IPS-18c (cell line): ENCODE measurements at regions not wholly inside any gene's neighbourhood (a gene's known extent, or its start where the extent isn't known, plus 50 kb on each side); places are given as distances from the start of the nearest gene placed in this dataset.
"Not testable (repeated sequence)": the region's sequence is repeated elsewhere in the genome, so short reads cannot be mapped to it uniquely, and the experiment has no call there.

Source experiments
- H3K4me3 ChIP-seq: 2 replicates; pipeline ENCODE4 v1.7.0; 2013; ENCODE audit warnings: low read depth, mild to moderate bottlenecking, low read length, moderate library complexity; ENCODE audit not compliant: insufficient read depth
- H3K9me3 ChIP-seq: one replicate; pipeline ENCODE4 v1.6.1; 2013; ENCODE audit warnings: mild to moderate bottlenecking, low read length, moderate library complexity; ENCODE audit not compliant: control insufficient read depth, insufficient read depth

- no peaks in the 10 kb centered on the region for H3K9me3 ChIP-seq
These were observed 1176.0 kb upstream of the ALCAM start for GRCh38 chr3:104190681-104191080.

GRCh38 chr3:104198131-104198530 is 1168.6 kb upstream of the ALCAM start:
- no peaks in the 10 kb centered on the region for H3K9me3 ChIP-seq
- no peak overlapping the region for H3K4me3 ChIP-seq

More at GRCh38 chr3:104190681-104191080, 1176.0 kb upstream of the ALCAM start:
- no peak overlapping the region for H3K4me3 ChIP-seq

GRCh38 chr3:104206925-104207324 is 1159.8 kb upstream of the ALCAM start:
- H3K9me3 ChIP-seq, result no peaks in the 10 kb centered on the region
- H3K4me3 ChIP-seq, result no peak overlapping the region

GRCh38 chr3:104214277-104214676 is 1152.4 kb upstream of the ALCAM start:
- Histone ChIP-seq H3K9me3 (no peaks in the 10 kb centered on the region), H3K4me3 (no peak overlapping the region)

GRCh38 chr3:104214937-104215336 is 1151.8 kb upstream of the ALCAM start:
- no peaks in the 10 kb centered on the region for H3K9me3 ChIP-seq
- no peak overlapping the region for H3K4me3 ChIP-seq

GRCh38 chr3:104219046-104219445 is 1147.7 kb upstream of the ALCAM start:
- not testable (repeated sequence) for H3K9me3 ChIP-seq

GRCh38 chr3:104234442-104235194 is 1132.1 kb upstream of the ALCAM start:
- Histone ChIP-seq H3K4me3 (no peak overlapping the region), H3K9me3 (no peaks in the 10 kb centered on the region)

More at GRCh38 chr3:104219046-104219445, 1147.7 kb upstream of the ALCAM start:
- H3K4me3 ChIP-seq, result not testable (repeated sequence)

GRCh38 chr3:104244680-104245220 is 1122.0 kb upstream of the ALCAM start:
- Histone ChIP-seq H3K4me3 (no peak overlapping the region), H3K9me3 (no peaks in the 10 kb centered on the region)

- no peak overlapping the region for H3K4me3 ChIP-seq
- H3K9me3 ChIP-seq, result no peaks in the 10 kb centered on the region
These were observed 1121.4 kb upstream of the ALCAM start for GRCh38 chr3:104245261-104245660.

- H3K4me3 ChIP-seq, result no peak overlapping the region
- no peaks in the 10 kb centered on the region for H3K9me3 ChIP-seq
These were observed 1120.7 kb upstream of the ALCAM start for GRCh38 chr3:104245981-104246380.

GRCh38 chr3:104257486-104257885 is 1109.2 kb upstream of the ALCAM start:
- no peak overlapping the region for H3K4me3 ChIP-seq
- no peaks in the 10 kb centered on the region for H3K9me3 ChIP-seq

- Histone ChIP-seq H3K9me3 (no peaks in the 10 kb centered on the region), H3K4me3 (no peak overlapping the region)
These were observed 1103.2 kb upstream of the ALCAM start for GRCh38 chr3:104263477-104263876.

GRCh38 chr3:104266219-104266618 is 1100.5 kb upstream of the ALCAM start:
- not testable (repeated sequence) for H3K4me3 ChIP-seq, H3K9me3 ChIP-seq

GRCh38 chr3:104269771-104270170 is 1096.9 kb upstream of the ALCAM start:
- peaks cover 4% of the 10 kb centered on the region for H3K9me3 ChIP-seq
- no peak overlapping the region for H3K4me3 ChIP-seq

- Histone ChIP-seq H3K4me3 (no peak overlapping the region), H3K9me3 (peaks cover 4% of the 10 kb centered on the region)
These were observed 1093.6 kb upstream of the ALCAM start for GRCh38 chr3:104273046-104273649.

- H3K4me3 ChIP-seq, result no peak overlapping the region
- H3K9me3 ChIP-seq, result peaks cover 5% of the 10 kb centered on the region
These were observed 1091.5 kb upstream of the ALCAM start for GRCh38 chr3:104275199-104275598.

GRCh38 chr3:104279617-104280016 is 1087.1 kb upstream of the ALCAM start:
- Histone ChIP-seq H3K4me3 (no peak overlapping the region), H3K9me3 (peaks cover 7% of the 10 kb centered on the region)

GRCh38 chr3:104281713-104282112 is 1085.0 kb upstream of the ALCAM start:
- H3K4me3 ChIP-seq, result no peak overlapping the region
- peaks cover 11% of the 10 kb centered on the region for H3K9me3 ChIP-seq
